ENCODE measurements at regions not wholly inside any gene's neighbourhood (a gene's known extent, or its start where the extent isn't known, plus 50 kb on each side); places are given as distances from the start of the nearest gene placed in this dataset.

DNA sequence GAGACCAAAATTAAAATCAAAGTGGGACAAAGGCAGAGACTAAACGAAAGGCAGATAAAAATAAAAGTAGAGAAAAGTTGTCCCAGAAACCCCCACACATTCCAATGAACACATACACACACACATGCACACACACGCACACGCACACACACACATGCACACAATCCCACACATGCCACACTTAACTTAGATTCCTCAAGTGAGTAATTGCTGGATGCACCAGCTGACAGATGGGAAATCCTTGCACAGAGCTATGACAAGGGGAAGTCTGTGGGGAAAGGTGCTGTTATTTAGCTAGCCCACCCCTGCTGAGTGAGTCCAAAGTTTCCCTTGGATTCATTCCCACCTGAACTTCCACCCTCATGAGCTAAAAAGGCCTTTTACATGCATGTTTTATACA lies 233.9 kb downstream of the RAB28 start:
- no peak for TF ChIP-seq EP300 (IDR thresholded peaks at IDR 0.05)
- no peak for TF ChIP-seq POLR2A (IDR thresholded peaks at IDR 0.05; ENCODE audit: low read length)
- no peak for TF ChIP-seq CTCF (IDR thresholded peaks at IDR 0.05)
- no peak for TF ChIP-seq NFE2L2 (conservative IDR thresholded peaks at IDR 0.05; ENCODE audit: low read length)
- TF ChIP-seq SMC3 (IDR thresholded peaks at IDR 0.05) = no peak
- no peak for TF ChIP-seq CHD2 (IDR thresholded peaks at IDR 0.05; ENCODE audit: low read length, partially characterized antibody)
- TF ChIP-seq CHD4 (IDR thresholded peaks at IDR 0.05; ENCODE audit: borderline replicate concordance) = no peak
- TF ChIP-seq, protein P1, sequence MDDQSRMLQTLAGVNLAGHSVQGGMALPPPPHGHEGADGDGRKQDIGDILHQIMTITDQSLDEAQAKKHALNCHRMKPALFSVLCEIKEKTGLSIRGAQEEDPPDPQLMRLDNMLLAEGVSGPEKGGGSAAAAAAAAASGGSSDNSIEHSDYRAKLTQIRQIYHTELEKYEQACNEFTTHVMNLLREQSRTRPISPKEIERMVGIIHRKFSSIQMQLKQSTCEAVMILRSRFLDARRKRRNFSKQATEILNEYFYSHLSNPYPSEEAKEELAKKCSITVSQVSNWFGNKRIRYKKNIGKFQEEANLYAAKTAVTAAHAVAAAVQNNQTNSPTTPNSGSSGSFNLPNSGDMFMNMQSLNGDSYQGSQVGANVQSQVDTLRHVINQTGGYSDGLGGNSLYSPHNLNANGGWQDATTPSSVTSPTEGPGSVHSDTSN (IDR thresholded peaks at IDR 0.05) = no peak
